HG02759 (cell line): ENCODE measurements at regions not wholly inside any gene's neighbourhood (a gene's known extent, or its start where the extent isn't known, plus 50 kb on each side); places are given as distances from the start of the nearest gene placed in this dataset.

Experiments
- ATAC-seq: cut with Tn5 transposase; IDR thresholded peaks from one replicate; pipeline ENCODE4 v1.9.1; 2021; ENCODE audit warnings: mild to moderate bottlenecking, moderate library complexity; ENCODE audit not compliant: unreplicated experiment

- ATAC-seq: no peak
These were observed 200.8 kb upstream of the PPP2R2D start for GRCh38 chr10:131700032-131700431.

GRCh38 chr10:131700506-131700905 lies 200.3 kb upstream of the PPP2R2D start:
- ATAC-seq: no peak

- no peak for ATAC-seq
These were observed 199.5 kb upstream of the PPP2R2D start for GRCh38 chr10:131701131-131701947.

GRCh38 chr10:131702531-131703356 lies 198.1 kb upstream of the PPP2R2D start:
- no peak for ATAC-seq

GRCh38 chr10:131703541-131703940 lies 197.3 kb upstream of the PPP2R2D start:
- ATAC-seq: no peak

GRCh38 chr10:131703941-131704340 lies 196.9 kb upstream of the PPP2R2D start:
- no peak for ATAC-seq

- ATAC-seq: no peak
These were observed 194.3 kb upstream of the PPP2R2D start for GRCh38 chr10:131706476-131706875.

- no peak for ATAC-seq
These were observed 193.9 kb upstream of the PPP2R2D start for GRCh38 chr10:131706952-131707351.

GRCh38 chr10:131708225-131708880 lies 192.5 kb upstream of the PPP2R2D start:
- no peak for ATAC-seq

GRCh38 chr10:131710142-131710861 lies 190.5 kb upstream of the PPP2R2D start:
- no peak for ATAC-seq

- no peak for ATAC-seq
These were observed 178.7 kb upstream of the PPP2R2D start for GRCh38 chr10:131722121-131722520.

GRCh38 chr10:131722525-131723264 lies 178.1 kb upstream of the PPP2R2D start:
- ATAC-seq: no peak

- ATAC-seq: no peak
These were observed 177.3 kb upstream of the PPP2R2D start for GRCh38 chr10:131723297-131724168.

- no peak for ATAC-seq
These were observed 176.7 kb upstream of the PPP2R2D start for GRCh38 chr10:131724169-131724545.

GRCh38 chr10:131724891-131725580 lies 175.8 kb upstream of the PPP2R2D start:
- no peak for ATAC-seq

- no peak for ATAC-seq
These were observed 175.2 kb upstream of the PPP2R2D start for GRCh38 chr10:131725581-131726069.

GRCh38 chr10:131726076-131726880 lies 174.5 kb upstream of the PPP2R2D start:
- ATAC-seq: no peak

GRCh38 chr10:131726967-131727366 lies 173.8 kb upstream of the PPP2R2D start:
- ATAC-seq: no peak
